Mesendoderm (in vitro differentiated cells): ENCODE measurements at regions not wholly inside any gene's neighbourhood (a gene's known extent, or its start where the extent isn't known, plus 50 kb on each side); places are given as distances from the start of the nearest gene placed in this dataset.

Source experiments
- DNase-seq: peaks from one replicate; pipeline ENCODE4 v3.0.0; 2013
- H2AK5ac ChIP-seq: 2 replicates; pipeline ENCODE4 v1.6.1; 2013; ENCODE audit warnings: low read length, inconsistent platforms
- H2BK120ac ChIP-seq: 2 replicates; pipeline ENCODE4 v1.6.1; 2013; ENCODE audit warnings: low read depth, mild to moderate bottlenecking, low read length, moderate library complexity, mixed read lengths
- H2BK15ac ChIP-seq: replicated peaks from 2 replicates; pipeline ENCODE4 v1.6.1; 2013; ENCODE audit warnings: low read depth, mild to moderate bottlenecking, moderate library complexity
- H2BK5ac ChIP-seq: 2 replicates; pipeline ENCODE4 v1.6.1; 2013; ENCODE audit warnings: low read length, inconsistent platforms
- H3K18ac ChIP-seq: 2 replicates; pipeline ENCODE4 v1.6.1; 2013; ENCODE audit warnings: mild to moderate bottlenecking, low read length, mixed read lengths
- H3K23ac ChIP-seq: one replicate; pipeline ENCODE4 v1.6.1; 2013; ENCODE audit warnings: low read length
- H3K27ac ChIP-seq: 2 replicates; pipeline ENCODE4 v1.5.1; 2013; ENCODE audit warnings: low read depth, mild to moderate bottlenecking, inconsistent platforms, low read length, moderate library complexity
- H3K27me3 ChIP-seq: 2 replicates; pipeline ENCODE4 v1.6.1; 2013; ENCODE audit warnings: low read length, control low read depth, mild to moderate bottlenecking, inconsistent platforms; ENCODE audit not compliant: insufficient read depth, poor library complexity
- H3K36me3 ChIP-seq: 2 replicates; pipeline ENCODE4 v1.6.1; 2013; ENCODE audit warnings: low read length, inconsistent platforms; ENCODE audit not compliant: control insufficient read depth, insufficient read depth
- H3K4ac ChIP-seq: one replicate; pipeline ENCODE4 v1.6.1; 2013; ENCODE audit warnings: low read depth, mild to moderate bottlenecking, low read length, moderate library complexity
- H3K4me1 ChIP-seq: 2 replicates; pipeline ENCODE4 v1.6.1; 2013; ENCODE audit warnings: low read depth, low read length, inconsistent platforms; ENCODE audit not compliant: control insufficient read depth
- H3K4me2 ChIP-seq: 2 replicates; pipeline ENCODE4 v1.6.1; 2013; ENCODE audit warnings: low read length
- H3K4me3 ChIP-seq: 2 replicates; pipeline ENCODE4 v1.5.1; 2013; ENCODE audit warnings: mild to moderate bottlenecking, low read length
- H3K56ac ChIP-seq: one replicate; pipeline ENCODE4 v1.6.1; 2013; ENCODE audit warnings: low read length
- H3K79me1 ChIP-seq: 2 replicates; pipeline ENCODE4 v1.6.1; 2013; ENCODE audit warnings: low read length, inconsistent platforms
- H3K79me2 ChIP-seq: 2 replicates; pipeline ENCODE4 v1.6.1; 2013; ENCODE audit warnings: mild to moderate bottlenecking, low read length; ENCODE audit not compliant: control insufficient read depth, insufficient read depth
- H3K9ac ChIP-seq: 2 replicates; pipeline ENCODE4 v1.6.1; 2013; ENCODE audit warnings: low read length, inconsistent platforms
- H4K5ac ChIP-seq: one replicate; pipeline ENCODE4 v1.6.1; 2013; ENCODE audit warnings: low read length
- H4K8ac ChIP-seq: one replicate; pipeline ENCODE4 v1.6.1; 2013; ENCODE audit warnings: low read depth, mild to moderate bottlenecking, control low read depth, low read length, moderate library complexity
- WGBS: extraction: QIAGEN DNeasy Blood & Tissue Kit; methylation state at CpG from one replicate; pipeline ENCODE4 v1.1.7; 2013; ENCODE audit warnings: low lambda C conversion rate, missing lambda C conversion rate; ENCODE audit not compliant: insufficient coverage; ENCODE audit errors: extremely low coverage; 5-methylcytosine and 5-hydroxymethylcytosine counted together

DNA sequence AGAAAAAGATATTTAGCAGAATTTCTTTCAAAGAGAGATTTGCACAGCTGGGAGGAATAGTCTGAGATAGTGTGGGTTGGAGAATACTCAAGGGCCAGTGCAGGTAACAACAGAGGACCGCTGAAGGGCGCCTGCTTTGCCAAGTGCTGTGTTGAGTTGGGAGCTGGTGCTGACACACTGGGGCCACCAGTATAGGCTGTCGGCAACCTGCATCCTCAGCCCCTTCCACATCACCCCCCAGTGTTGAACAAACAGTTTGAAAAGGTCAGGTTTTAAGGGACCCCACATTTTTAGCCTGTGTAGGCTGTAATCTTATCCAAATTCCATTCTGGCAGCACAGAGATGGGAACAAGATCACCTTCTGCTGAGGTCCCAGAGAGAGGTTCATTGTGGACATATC is 96.6 kb downstream of the ABHD5 start:
- Histone ChIP-seq H3K27me3 (no peaks in the 10 kb centered on the region), H3K9ac (no peak overlapping the region), H3K18ac (no peak overlapping the region), H2BK15ac (no peak overlapping the region), H3K4me1 (no peaks in the 10 kb centered on the region), H3K4ac (no peak overlapping the region), H4K8ac (no peak overlapping the region), H2BK5ac (no peak overlapping the region), H3K79me1 (no peaks in the 10 kb centered on the region), H3K56ac (no peak overlapping the region), H3K27ac (no peak overlapping the region), H3K36me3 (no peaks in the 10 kb centered on the region), H3K4me2 (no peak overlapping the region), H4K5ac (no peak overlapping the region), H3K4me3 (no peak overlapping the region), H3K23ac (no peak overlapping the region), H3K79me2 (no peaks in the 10 kb centered on the region), H2BK120ac (no peak overlapping the region), H2AK5ac (no peak overlapping the region)
- DNase-seq = no peak
- WGBS = no CpG with 5 or more reads among the region's 3 CpGs

DNA sequence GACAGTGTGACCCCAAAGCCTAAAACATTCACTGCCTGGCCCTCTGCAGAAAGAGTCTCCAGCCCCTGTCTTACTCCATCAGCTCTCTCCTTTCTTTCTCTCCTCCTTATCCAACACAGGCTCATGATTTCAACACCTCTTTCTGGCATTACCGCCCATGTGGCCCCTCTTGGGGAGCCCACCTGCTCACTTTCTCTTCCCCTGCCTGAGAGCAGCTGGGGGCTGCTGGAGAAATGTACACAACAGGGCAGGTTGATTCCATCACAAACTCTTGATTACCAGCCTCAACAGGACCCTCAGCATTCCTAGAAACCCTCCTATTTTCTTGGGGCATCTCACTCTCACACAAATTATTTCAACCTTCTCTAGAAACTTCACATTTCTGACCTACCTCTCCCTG is 98.3 kb downstream of the ABHD5 start:
- no CpG with 5 or more reads among the region's 1 CpG for WGBS
- no peak overlapping the region for H2AK5ac ChIP-seq
- H3K4me3 ChIP-seq = no peak overlapping the region
- no peak overlapping the region for H3K56ac ChIP-seq
- no peaks in the 10 kb centered on the region for H3K36me3 ChIP-seq
- H3K27ac ChIP-seq = no peak overlapping the region
- no peak overlapping the region for H2BK15ac ChIP-seq
- H2BK5ac ChIP-seq = no peak overlapping the region
- no peaks in the 10 kb centered on the region for H3K27me3 ChIP-seq
- H3K23ac ChIP-seq = no peak overlapping the region
- no peak overlapping the region for H2BK120ac ChIP-seq
- H3K4me2 ChIP-seq = no peak overlapping the region
- no peaks in the 10 kb centered on the region for H3K4me1 ChIP-seq
- no peak overlapping the region for H4K5ac ChIP-seq
- no peak overlapping the region for H3K18ac ChIP-seq
- DNase-seq = no peak
- H3K79me1 ChIP-seq = no peaks in the 10 kb centered on the region
- H3K79me2 ChIP-seq = no peaks in the 10 kb centered on the region
- no peak overlapping the region for H3K9ac ChIP-seq
- no peak overlapping the region for H3K4ac ChIP-seq
- H4K8ac ChIP-seq = no peak overlapping the region

DNA sequence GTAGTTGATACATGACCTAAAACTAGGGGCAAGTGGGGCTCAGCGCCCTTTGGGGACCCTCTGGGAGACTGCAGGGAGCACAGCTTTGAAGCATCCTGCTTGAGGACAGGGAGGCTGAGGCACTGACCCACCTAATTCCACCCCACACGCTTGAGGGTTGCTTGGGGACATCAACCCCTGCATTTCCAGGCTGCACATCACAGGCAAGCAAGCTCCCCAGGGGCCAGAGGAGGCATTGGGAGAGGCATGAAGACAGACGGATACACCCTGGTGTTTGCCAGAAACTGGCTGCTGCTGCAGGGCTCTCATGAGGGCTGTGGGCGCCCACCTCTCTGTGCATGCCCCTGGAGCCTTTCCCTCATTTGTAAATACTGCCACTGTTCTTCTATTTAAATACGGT is 99.3 kb downstream of the ABHD5 start:
- no peaks in the 10 kb centered on the region for H3K36me3 ChIP-seq
- no peak overlapping the region for H3K23ac ChIP-seq
- no peak overlapping the region for H3K4me3 ChIP-seq
- no peak overlapping the region for H2AK5ac ChIP-seq
- no peak overlapping the region for H2BK120ac ChIP-seq
- no peak for DNase-seq
- no peak overlapping the region for H3K4ac ChIP-seq
- H4K5ac ChIP-seq = no peak overlapping the region
- H3K4me2 ChIP-seq = no peak overlapping the region
- no peak overlapping the region for H2BK5ac ChIP-seq
- no peaks in the 10 kb centered on the region for H3K79me2 ChIP-seq
- no peak overlapping the region for H2BK15ac ChIP-seq
- H3K4me1 ChIP-seq = no peaks in the 10 kb centered on the region
- no peak overlapping the region for H3K18ac ChIP-seq
- H3K27ac ChIP-seq = no peak overlapping the region
- H4K8ac ChIP-seq = no peak overlapping the region
- H3K56ac ChIP-seq = no peak overlapping the region
- no peaks in the 10 kb centered on the region for H3K27me3 ChIP-seq
- no peaks in the 10 kb centered on the region for H3K79me1 ChIP-seq
- no CpG with 5 or more reads among the region's 5 CpGs for WGBS
- no peak overlapping the region for H3K9ac ChIP-seq

DNA sequence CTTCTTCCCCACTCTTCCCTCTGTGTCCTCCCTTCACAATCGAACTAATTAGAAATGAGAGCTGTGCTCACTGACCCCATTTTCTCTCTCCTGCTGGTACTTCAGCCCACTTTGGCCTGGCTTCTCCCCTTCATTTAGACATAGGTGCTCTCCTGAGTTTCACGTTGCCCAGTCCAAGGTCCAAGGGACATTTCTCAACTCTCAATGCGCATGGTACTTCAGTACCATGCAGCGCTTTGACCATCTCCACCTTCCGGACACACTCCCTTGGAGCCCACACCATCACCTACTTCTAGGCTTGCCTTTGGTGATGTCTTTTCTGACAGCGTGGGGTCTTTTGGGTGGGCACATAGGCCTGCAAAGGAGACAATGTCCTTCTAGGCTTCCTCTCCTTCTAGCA is 99.7 kb downstream of the ABHD5 start:
- Histone ChIP-seq H3K27me3 (no peaks in the 10 kb centered on the region), H3K27ac (no peak overlapping the region), H3K18ac (no peak overlapping the region), H3K9ac (no peak overlapping the region), H3K79me1 (no peaks in the 10 kb centered on the region), H2BK120ac (no peak overlapping the region), H3K36me3 (no peaks in the 10 kb centered on the region), H3K4me2 (no peak overlapping the region), H3K56ac (no peak overlapping the region), H4K8ac (no peak overlapping the region), H2AK5ac (no peak overlapping the region), H3K23ac (no peak overlapping the region), H3K79me2 (no peaks in the 10 kb centered on the region), H3K4me3 (no peak overlapping the region), H3K4ac (no peak overlapping the region), H4K5ac (no peak overlapping the region), H2BK15ac (no peak overlapping the region), H3K4me1 (no peaks in the 10 kb centered on the region), H2BK5ac (no peak overlapping the region)
- DNase-seq = no peak
- no CpG with 5 or more reads among the region's 6 CpGs for WGBS

DNA sequence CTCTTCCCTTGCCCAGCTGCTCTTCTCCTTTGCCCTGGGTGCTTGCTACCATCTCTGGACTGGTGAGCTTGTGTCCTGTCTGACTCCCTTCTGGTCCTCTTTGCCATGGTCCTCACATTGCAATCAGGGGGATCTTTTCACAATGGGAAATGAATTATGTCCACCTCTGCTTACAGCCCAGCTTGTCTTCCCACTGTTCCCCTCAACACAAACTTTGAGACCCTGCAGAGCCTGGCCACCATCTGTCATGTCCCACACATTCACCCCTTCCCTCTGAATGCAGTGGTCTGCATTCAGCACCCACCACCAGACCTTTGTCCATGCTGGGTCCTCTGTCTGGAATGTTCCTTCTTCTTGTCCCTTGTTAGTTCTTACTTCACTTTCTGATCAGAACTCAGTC is 100.5 kb downstream of the ABHD5 start:
- H3K4me2 ChIP-seq = no peak overlapping the region
- no peak overlapping the region for H2AK5ac ChIP-seq
- H2BK5ac ChIP-seq = no peak overlapping the region
- no peak overlapping the region for H4K8ac ChIP-seq
- H3K4ac ChIP-seq = no peak overlapping the region
- no peaks in the 10 kb centered on the region for H3K79me2 ChIP-seq
- H3K56ac ChIP-seq = no peak overlapping the region
- no peaks in the 10 kb centered on the region for H3K79me1 ChIP-seq
- no peak overlapping the region for H2BK120ac ChIP-seq
- no peaks in the 10 kb centered on the region for H3K4me1 ChIP-seq
- H3K23ac ChIP-seq = no peak overlapping the region
- no peaks in the 10 kb centered on the region for H3K36me3 ChIP-seq
- no peak overlapping the region for H4K5ac ChIP-seq
- no peak overlapping the region for H2BK15ac ChIP-seq
- DNase-seq = no peak
- H3K27ac ChIP-seq = no peak overlapping the region
- no peak overlapping the region for H3K4me3 ChIP-seq
- H3K9ac ChIP-seq = no peak overlapping the region
- no peak overlapping the region for H3K18ac ChIP-seq
- no peaks in the 10 kb centered on the region for H3K27me3 ChIP-seq

DNA sequence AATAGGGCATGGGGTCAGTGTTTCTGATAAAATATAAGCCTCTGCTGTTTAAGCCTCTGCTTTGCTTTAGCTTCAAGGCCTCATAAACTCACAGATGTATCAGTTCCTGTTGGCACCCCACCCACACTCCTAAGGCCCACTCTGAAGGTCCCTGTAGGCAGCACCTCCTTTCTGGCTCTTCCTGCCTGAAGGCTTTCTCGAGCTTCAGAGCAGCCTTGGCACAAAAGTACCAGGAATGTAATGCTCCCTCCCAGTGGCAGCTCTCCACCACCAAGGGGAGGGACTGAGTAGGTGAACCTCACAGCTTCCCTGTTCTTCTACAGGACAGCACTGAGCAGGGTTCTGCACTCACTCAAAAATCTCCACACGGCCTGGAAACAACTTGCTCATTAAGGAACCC is 102.2 kb downstream of the ABHD5 start:
- no peak for DNase-seq
- Histone ChIP-seq H2BK5ac (no peak overlapping the region), H3K27me3 (no peaks in the 10 kb centered on the region), H3K18ac (no peak overlapping the region), H3K9ac (no peak overlapping the region), H4K5ac (no peak overlapping the region), H3K79me2 (no peaks in the 10 kb centered on the region), H3K36me3 (no peaks in the 10 kb centered on the region), H3K4me3 (no peak overlapping the region), H3K27ac (no peak overlapping the region), H2AK5ac (no peak overlapping the region), H3K23ac (no peak overlapping the region), H2BK120ac (no peak overlapping the region), H3K56ac (no peak overlapping the region), H2BK15ac (no peak overlapping the region), H3K4ac (no peak overlapping the region), H3K79me1 (no peaks in the 10 kb centered on the region), H4K8ac (no peak overlapping the region), H3K4me1 (no peaks in the 10 kb centered on the region), H3K4me2 (no peak overlapping the region)
- WGBS = no CpG with 5 or more reads among the region's 2 CpGs
